SU-DHL-6 (cell line): ENCODE measurements at regions not wholly inside any gene's neighbourhood (a gene's known extent, or its start where the extent isn't known, plus 50 kb on each side); places are given as distances from the start of the nearest gene placed in this dataset.
A peak's percentile ranks its signal among the peaks of the same experiment; 100 is the strongest.

Experiments
- H2AFZ ChIP-seq: fragments of 200-600 bp; sonication (generic); 2 replicates; pipeline ENCODE4 v1.6.1; 2014; ENCODE audit warnings: low read depth, mild to moderate bottlenecking, moderate library complexity, mixed read lengths, antibody characterized with exemption, low read length; ENCODE audit not compliant: severe bottlenecking
- H3F3A ChIP-seq: fragments of 200-600 bp; shearing (Covaris generic); 2 replicates; pipeline ENCODE4 v1.6.0; 2016; ENCODE audit warnings: antibody characterized with exemption, mild to moderate bottlenecking; ENCODE audit not compliant: insufficient read depth
- H3K27ac ChIP-seq: fragments of 200-600 bp; sonication (generic); 2 replicates; pipeline ENCODE4 v1.5.1; 2016; ENCODE audit warnings: low read depth, mild to moderate bottlenecking, low read length, moderate library complexity, mixed read lengths
- H3K27me3 ChIP-seq: fragments of 200-600 bp; sonication (generic), shearing (Covaris generic); 2 replicates; pipeline ENCODE4 v1.6.0; 2014; ENCODE audit warnings: mild to moderate bottlenecking, low read length
- H3K36me3 ChIP-seq: fragments of 200-600 bp; sonication (generic); 2 replicates; pipeline ENCODE4 v1.6.1; 2014; ENCODE audit warnings: mild to moderate bottlenecking, low read length, mixed read lengths
- H3K4me2 ChIP-seq: fragments of 300-600, 200-600 bp; shearing (Covaris generic), sonication (generic); 2 replicates; pipeline ENCODE4 v1.6.0; 2014; ENCODE audit warnings: low read length, low read depth, mild to moderate bottlenecking; ENCODE audit not compliant: poor library complexity, severe bottlenecking
- H3K4me3 ChIP-seq: fragments of 200-600 bp; sonication (generic); 2 replicates; pipeline ENCODE4 v1.5.1; 2014; ENCODE audit warnings: antibody characterized with exemption, low read length, mild to moderate bottlenecking, mixed read lengths; ENCODE audit not compliant: insufficient read depth, poor library complexity, severe bottlenecking
- H3K79me2 ChIP-seq: fragments of 200-600 bp; sonication (generic); 2 replicates; pipeline ENCODE4 v1.6.1; 2014; ENCODE audit warnings: mild to moderate bottlenecking, low read length, moderate library complexity; ENCODE audit not compliant: insufficient read depth
- H3K9ac ChIP-seq: fragments of 200-600 bp; sonication (generic); 2 replicates; pipeline ENCODE4 v1.7.0; 2014; ENCODE audit warnings: mild to moderate bottlenecking, low read length
- H3K9me2 ChIP-seq: fragments of 200-600 bp; sonication (generic); replicated peaks from 2 replicates; pipeline ENCODE4 v1.6.1; 2014; ENCODE audit warnings: low read length; ENCODE audit not compliant: insufficient read depth
- H3K9me3 ChIP-seq: fragments of 200-600 bp; sonication (generic); 2 replicates; pipeline ENCODE4 v1.6.1; 2014; ENCODE audit warnings: low read length, mixed read lengths; ENCODE audit not compliant: insufficient read depth
- H4K20me1 ChIP-seq: fragments of 200-600 bp; sonication (generic); 2 replicates; pipeline ENCODE4 v1.6.1; 2014; ENCODE audit warnings: low read depth, mild to moderate bottlenecking, antibody characterized with exemption, low read length, moderate library complexity, mixed read lengths
- EZH2phosphoT487 ChIP-seq: fragments of 200-600 bp; sonication (generic), shearing (Covaris generic); conservative IDR thresholded peaks from 2 replicates; pipeline ENCODE4 v1.6.1; 2018; ENCODE audit warnings: mild to moderate bottlenecking, antibody characterized with exemption, low read length, moderate library complexity, mixed read lengths
- TF ChIP-seq, protein P1 (sequence below): fragments of 200-600 bp; sonication (generic); IDR thresholded peaks from one replicate; pipeline ENCODE4 v1.5.1; 2017; ENCODE audit warnings: antibody characterized with exemption, mild to moderate bottlenecking, low read length, moderate library complexity; ENCODE audit not compliant: insufficient read depth, poor library complexity, severe bottlenecking

DNA sequence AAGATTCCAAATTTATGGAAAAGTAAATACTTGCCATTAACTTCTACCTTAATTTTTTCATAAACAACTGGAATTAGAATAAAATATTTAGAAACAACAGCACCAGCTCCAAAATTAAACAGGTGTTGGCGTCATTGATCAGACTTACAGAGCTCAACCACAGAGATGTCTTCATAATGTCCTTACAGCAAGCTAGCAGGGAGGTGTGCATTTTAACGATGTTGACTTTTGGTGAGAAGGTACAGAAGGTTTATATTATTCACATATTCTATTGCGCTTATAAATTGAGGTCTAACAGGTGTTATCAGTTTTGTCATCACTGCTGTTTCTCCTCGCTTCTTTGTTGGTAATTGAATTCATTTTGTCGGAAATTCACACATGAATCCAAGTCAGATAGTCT lies 226.2 kb upstream of the CA10 start:
- no peaks in the 10 kb centered on the region for H3K9me3 ChIP-seq
- H3K4me2 ChIP-seq = no peak overlapping the region
- no peak overlapping the region for H3K27ac ChIP-seq
- H3K27me3 ChIP-seq = no peaks in the 10 kb centered on the region
- H3K9ac ChIP-seq = no peak overlapping the region
- H3F3A ChIP-seq = no peaks in the 10 kb centered on the region
- H4K20me1 ChIP-seq = no peaks in the 10 kb centered on the region
- H3K36me3 ChIP-seq = no peaks in the 10 kb centered on the region
- H3K9me2 ChIP-seq = no peaks in the 10 kb centered on the region
- H3K79me2 ChIP-seq = no peaks in the 10 kb centered on the region
- H3K4me3 ChIP-seq = no peak overlapping the region
- TF ChIP-seq, protein P1, sequence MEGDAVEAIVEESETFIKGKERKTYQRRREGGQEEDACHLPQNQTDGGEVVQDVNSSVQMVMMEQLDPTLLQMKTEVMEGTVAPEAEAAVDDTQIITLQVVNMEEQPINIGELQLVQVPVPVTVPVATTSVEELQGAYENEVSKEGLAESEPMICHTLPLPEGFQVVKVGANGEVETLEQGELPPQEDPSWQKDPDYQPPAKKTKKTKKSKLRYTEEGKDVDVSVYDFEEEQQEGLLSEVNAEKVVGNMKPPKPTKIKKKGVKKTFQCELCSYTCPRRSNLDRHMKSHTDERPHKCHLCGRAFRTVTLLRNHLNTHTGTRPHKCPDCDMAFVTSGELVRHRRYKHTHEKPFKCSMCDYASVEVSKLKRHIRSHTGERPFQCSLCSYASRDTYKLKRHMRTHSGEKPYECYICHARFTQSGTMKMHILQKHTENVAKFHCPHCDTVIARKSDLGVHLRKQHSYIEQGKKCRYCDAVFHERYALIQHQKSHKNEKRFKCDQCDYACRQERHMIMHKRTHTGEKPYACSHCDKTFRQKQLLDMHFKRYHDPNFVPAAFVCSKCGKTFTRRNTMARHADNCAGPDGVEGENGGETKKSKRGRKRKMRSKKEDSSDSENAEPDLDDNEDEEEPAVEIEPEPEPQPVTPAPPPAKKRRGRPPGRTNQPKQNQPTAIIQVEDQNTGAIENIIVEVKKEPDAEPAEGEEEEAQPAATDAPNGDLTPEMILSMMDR = no peak
- no peak for TF ChIP-seq EZH2phosphoT487
- H2AFZ ChIP-seq = no peak overlapping the region

DNA sequence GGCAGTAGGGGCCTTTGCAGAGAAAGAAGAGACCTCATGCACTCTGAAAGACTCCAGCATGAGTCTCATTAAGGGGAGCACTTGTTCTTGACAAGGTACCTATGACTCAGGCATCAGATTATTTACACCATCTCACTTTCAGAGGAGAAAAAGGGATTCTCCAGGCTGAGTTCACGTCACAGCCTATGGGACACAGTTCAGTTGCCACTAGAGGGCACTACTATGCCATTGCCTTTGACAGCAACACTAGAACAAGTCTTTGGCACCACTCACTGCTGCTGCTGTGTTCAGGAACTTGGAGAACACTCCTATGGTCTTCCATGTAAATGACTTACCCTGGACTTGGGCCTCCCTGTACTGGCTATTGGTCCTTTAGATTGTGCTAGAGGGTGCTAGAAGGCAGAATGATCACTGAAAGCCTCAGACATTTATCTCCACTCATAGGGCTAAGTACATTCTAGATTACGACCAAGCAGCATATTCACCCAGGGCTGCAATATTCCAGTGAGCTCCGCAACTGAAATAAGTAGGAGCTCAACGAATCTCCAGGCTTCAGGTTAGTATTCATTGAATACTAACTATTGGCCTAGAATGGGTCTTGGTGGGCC lies 225.1 kb upstream of the CA10 start:
- H3K9me2 ChIP-seq = no peaks in the 10 kb centered on the region
- H3K9me3 ChIP-seq = no peaks in the 10 kb centered on the region
- H3F3A ChIP-seq = no peaks in the 10 kb centered on the region
- no peak overlapping the region for H2AFZ ChIP-seq
- no peak overlapping the region for H3K4me2 ChIP-seq
- no peak overlapping the region for H3K4me3 ChIP-seq
- no peaks in the 10 kb centered on the region for H3K27me3 ChIP-seq
- H3K36me3 ChIP-seq = no peaks in the 10 kb centered on the region
- no peak overlapping the region for H3K9ac ChIP-seq
- TF ChIP-seq, protein P1 = peak; percentile 59
- no peak for TF ChIP-seq EZH2phosphoT487
- no peaks in the 10 kb centered on the region for H4K20me1 ChIP-seq
- no peaks in the 10 kb centered on the region for H3K79me2 ChIP-seq
- no peak overlapping the region for H3K27ac ChIP-seq

DNA sequence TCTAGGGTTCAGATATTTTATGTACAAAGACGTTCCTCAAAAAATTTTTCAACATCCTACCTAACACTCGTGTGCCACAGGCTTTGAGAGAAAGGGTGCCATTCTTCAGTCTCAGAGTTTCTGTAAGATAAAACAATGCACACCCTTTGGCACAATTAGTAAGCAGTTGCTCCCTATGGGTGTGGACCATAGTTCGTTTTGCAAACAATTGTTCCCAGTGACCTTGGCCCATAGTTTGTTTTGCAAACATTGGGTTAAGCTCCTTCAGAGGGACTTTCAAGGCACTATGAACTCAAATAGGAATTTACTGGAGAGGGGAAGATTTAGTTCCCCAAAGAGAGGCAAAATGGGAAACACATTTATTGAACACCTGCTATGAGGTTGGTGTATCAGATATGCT lies 220.3 kb upstream of the CA10 start:
- Histone ChIP-seq H3K9me3 (no peaks in the 10 kb centered on the region), H3K4me3 (no peak overlapping the region), H3K36me3 (no peaks in the 10 kb centered on the region), H3K27me3 (no peaks in the 10 kb centered on the region), H3F3A (no peaks in the 10 kb centered on the region), H3K4me2 (no peak overlapping the region), H3K27ac (no peak overlapping the region), H3K9ac (no peak overlapping the region), H4K20me1 (no peaks in the 10 kb centered on the region), H2AFZ (no peak overlapping the region), H3K79me2 (no peaks in the 10 kb centered on the region), H3K9me2 (no peaks in the 10 kb centered on the region)
- TF ChIP-seq, protein P1 = no peak
- no peak for TF ChIP-seq EZH2phosphoT487

DNA sequence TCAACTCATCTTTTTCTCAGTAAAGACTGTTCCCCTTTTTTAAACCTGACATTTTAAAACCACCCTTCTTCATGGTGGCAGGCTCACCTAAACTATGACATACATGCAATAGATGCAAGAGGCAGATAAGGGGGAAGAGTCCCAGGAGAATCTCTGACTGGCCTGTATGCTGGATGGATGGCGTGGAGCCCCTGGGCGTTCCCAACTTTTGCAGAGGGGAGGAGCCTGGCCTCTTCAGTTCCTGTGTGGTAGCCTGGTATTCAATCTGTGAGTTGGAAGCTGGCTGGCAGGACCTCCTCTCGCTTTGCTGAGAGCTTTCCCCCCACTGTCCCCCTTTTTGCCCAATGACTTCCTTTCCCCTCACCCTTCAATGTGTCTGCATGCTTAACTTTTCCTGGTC lies 217.6 kb upstream of the CA10 start:
- Histone ChIP-seq H3K36me3 (no peaks in the 10 kb centered on the region), H3K9me2 (no peaks in the 10 kb centered on the region), H3K4me3 (no peak overlapping the region), H3K79me2 (no peaks in the 10 kb centered on the region), H3K9me3 (no peaks in the 10 kb centered on the region), H3K27me3 (no peaks in the 10 kb centered on the region), H3K9ac (no peak overlapping the region), H3K27ac (no peak overlapping the region), H2AFZ (no peak overlapping the region), H3K4me2 (no peak overlapping the region), H4K20me1 (no peaks in the 10 kb centered on the region), H3F3A (no peaks in the 10 kb centered on the region)
- TF ChIP-seq EZH2phosphoT487 = no peak
- TF ChIP-seq, protein P1 = no peak
